ENCODE measurements at regions not wholly inside any gene's neighbourhood (a gene's known extent, or its start where the extent isn't known, plus 50 kb on each side); places are given as distances from the start of the nearest gene placed in this dataset.

DNA sequence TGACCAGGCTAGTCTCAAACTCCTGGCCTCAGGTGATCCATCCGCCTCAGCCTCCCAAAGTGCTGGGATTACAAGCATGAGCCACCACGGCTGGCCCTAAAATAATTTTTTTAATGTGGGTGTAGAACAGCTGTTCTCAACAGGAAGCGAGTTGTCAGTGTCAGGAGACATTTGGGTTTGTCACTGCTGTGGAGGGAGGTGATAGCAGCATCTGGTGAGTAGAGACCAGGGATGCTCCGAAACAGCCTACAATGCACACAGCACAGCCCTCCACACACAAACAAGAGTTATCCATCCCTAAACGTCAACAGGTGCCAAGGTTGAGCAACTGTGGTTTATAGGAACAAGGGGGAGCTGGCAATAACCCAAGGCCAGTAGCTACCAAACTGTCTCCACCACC lies 243.4 kb upstream of the STS start:
- no peak for DNase-seq

DNA sequence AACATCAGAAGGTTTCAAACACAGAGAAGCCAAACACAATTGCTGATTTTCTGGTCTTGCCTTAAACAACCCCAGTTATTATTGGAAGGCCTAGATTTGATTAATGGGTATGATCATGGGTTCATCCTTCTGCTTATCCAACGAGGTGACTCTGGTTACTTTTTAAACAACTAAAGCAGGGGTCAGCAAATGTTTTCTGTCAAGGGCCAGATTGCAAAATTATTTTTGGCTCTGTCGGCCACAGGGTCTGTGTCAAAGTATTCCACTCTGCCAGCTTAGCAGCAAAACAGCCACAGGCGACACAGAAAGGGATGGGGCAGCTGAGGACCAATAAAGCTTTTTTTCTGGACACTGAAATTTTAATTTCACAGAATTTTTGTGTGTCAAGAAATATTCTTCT lies 249.1 kb upstream of the STS start:
- no peak for DNase-seq

DNA sequence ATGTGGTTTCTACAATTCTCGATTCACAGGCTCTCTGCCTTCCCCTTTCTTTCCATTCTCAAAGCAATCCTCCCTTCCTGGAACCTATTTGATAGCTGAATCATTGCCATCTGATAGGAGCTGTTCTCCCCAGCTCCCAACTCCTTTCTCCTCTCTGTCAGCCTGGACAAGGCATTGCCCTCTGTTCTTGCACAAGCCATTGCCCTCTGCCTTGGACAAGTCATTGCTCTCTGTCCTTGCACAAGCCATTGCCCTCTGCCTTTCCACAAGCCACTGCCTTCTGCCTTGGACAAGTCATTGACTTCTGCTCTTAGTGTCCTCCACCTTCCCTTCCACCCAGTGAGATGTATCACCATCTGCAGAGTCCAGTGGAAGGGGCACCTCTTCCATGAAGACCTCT lies 256.1 kb upstream of the STS start:
- no peak for DNase-seq

DNA sequence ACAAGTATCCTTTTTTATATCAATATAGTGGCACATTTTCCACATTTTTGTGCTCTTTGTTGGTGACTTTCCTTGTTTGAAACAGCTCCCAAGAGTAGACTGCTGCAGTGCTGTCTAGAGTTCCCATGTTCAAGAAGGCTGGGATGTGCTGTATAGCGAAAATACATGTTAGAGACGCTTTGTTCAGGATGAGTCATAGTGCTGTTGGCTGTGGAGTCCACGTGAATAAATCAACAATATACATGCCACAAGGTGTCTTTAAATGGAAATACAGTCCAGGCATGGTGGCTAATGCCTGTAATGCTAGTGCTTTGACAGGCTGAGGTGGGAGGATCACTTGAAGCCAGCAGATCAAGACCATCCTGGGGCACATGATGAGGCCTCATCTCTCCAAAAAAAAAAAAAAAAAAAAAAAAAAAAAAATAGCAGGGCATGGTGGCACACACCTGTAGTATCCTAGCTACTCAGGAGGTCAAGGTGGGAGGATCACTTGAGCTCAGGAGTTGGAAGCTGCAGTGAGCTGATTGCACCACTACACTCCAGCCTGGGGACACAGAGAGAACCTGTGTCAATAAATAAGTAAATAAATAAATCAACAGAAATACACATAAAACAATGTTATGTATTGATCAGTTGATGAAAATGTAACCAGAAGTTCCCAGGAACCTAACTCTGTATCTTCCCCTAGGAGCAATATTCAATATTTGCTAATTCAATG lies 256.8 kb upstream of the STS start:
- no peak for DNase-seq

DNA sequence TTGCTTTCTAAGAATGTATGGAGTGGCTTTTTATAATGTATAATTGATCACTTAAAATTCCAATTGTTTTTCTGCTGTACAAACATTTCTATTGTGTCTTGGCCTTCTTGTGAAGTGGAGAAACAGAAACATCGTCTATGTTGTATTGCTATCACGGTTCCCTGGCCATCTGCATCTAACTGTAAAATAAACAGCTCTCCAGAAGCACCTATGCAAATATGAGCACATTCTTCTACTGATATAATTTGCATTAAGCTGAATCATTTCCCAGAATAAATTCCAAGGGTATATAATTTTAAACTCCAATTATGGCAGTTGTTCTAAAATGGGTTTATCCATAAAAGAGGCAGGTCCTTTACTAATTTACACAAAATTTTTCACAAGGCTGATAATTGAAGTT lies 261.6 kb upstream of the STS start:
- no peak for DNase-seq

DNA sequence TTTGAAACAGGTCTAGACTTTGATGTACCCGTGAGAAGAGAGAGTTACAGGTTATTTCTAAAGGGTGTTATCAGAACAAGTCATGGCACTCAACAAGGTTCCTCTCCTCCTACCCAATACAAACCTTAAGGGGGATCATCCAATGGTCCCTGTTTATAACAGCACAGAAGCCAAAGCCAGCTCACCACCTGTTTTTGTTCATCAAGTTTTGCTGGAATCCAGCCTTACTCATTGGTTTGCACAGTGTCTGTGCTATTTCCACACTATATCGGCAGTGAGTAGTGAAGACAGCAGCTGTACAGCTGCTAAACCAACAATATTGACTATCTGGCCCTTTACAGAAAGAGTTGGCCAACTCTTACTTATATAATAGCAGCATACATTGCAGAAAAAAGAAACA lies 262.1 kb upstream of the STS start:
- DNase-seq = no peak

DNA sequence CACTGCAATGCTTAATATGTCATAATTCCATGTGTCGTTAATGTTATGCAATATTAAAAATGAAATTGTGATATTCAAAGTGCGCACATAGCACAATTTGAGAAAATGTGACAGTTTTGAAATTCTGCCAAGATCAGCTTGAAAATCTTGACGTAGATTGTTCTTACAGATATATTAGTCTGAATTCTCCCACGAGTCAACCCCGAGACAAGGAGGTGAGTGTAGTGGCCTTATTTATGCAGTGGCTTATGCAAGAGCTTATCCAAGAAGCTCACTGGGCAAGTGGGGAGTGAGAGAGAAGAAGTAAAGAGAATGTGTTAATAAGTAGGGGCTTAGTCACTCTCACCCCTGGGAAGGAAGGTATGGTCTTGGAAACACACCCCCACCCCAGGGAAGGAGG lies 286.1 kb upstream of the STS start:
- no peak for DNase-seq

DNA sequence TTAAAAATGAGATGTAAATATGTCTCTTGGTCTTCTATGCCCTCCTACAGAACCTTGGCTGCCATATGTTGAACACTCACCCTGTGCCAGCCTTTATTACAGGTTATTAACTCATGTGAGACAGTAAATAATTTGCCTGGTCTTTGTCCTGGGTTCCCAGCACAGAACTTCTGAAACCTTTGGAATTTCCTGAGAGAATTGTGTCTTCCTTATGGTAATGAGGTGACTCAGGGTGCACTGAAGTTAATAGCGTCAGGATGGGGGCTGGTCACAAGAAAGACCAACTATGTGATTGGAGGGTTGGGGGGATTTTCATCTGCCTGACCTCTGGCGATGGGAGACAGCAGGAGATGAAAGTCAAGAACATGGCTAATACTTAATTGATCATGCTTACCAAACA lies 289.8 kb upstream of the STS start:
- no peak for DNase-seq

DNA sequence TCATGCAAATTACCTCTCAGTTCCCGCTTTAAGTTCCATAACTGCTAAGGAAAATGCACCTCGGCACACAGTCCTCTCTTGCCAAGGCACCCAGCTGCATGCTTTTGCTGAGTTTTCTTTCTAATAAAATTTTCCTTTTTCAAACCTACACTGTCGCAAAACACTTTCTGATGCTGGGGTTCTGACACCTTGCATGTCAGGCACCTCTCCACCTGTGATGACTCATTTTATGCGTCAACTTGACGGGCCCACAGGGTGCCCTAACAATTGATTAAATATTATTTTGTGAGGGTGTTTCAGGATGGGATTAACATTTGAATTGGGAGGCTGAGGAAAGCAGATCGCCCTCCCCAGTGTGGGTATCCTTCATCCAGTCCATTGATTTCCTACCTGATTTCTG lies 291.0 kb upstream of the STS start:
- DNase-seq = no peak

DNA sequence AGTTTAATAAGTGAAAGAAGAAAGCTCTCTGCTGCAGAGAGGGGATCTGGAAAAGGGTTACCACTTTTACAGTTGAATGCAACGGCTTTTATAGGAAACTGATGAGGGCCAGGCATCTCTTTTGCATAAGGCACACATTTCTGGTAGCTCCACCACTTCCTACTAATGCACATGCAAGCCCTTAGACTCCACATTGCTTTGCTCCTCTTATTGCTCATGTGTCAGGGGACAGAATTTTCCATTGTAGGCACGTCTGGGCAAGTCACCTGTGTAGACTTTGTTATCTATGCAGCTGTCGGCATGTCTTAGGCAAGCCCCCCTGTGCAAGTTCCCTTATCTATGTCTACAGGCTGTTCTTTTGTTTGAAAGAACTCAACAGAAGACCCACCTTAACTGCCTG lies 294.6 kb upstream of the STS start:
- DNase-seq = no peak

DNA sequence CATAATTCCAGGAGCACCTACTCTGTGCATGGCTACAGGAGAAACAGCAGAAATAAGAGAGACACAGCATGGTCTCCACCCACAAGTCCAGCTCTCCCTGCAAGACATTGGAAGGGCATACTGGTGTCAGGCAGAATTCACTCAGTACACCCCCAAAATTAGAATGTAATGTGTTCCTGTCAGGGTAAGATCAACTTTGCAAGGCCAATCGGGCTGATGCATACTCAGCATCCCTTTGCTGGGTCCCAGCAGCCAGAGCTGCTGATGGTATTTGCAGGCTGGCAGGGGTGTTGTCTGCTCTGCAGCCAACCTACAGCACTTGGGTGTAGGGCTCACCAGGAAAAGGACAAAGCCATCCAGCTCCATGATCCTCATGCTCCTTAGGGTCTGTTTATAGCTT lies 295.4 kb upstream of the STS start:
- no peak for DNase-seq

DNA sequence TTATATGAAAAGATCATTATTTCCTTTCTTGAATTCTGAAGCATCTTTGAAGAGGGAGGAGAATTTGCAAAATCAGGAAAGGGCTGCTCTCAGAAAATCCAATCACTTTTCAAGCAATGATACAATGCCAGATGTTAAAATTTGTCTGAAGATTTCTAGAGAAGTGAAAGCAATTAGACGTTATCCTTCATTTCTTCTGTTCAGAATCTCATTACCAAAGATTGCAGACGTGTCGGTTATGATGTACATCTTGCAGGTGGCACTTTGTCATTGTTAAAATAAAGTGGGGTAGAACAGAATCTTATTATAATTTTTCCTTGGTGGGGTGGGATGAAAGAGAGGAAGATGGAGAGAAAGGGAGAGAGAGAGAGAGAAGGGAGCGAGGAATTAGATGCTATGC lies 296.4 kb upstream of the STS start:
- DNase-seq = no peak

DNA sequence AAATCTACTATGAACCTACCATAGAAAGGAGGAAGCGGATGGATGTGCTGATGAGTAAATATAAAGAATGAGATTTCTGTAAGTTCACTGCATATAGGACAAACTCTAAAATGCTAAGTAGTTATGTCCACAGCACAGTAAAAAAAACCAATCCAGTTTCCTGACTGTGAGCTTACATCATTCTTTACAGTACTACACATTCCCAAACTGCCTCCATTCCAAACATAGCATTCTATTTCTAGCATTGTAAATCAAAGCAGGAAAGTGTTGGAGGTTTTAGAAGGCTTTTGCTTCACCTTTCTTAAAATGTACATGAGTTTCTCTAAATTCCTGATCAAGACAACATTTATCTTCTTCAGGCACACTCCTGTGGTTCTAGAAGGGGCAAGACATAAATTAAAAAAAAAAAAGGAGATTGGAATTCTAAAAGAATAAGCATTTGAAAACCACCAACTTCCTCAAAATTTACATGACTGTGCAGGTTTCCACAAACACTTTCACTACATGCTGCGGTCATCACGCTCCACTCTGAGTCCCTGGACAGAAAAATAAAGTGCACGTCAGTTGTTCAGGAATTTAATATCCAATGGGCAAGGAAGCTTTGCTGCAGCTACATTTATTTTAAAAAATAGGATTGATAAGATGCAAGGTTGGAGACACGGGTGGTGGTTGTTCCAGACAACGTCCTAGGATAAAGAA lies 297.6 kb upstream of the STS start:
- no peak for DNase-seq

DNA sequence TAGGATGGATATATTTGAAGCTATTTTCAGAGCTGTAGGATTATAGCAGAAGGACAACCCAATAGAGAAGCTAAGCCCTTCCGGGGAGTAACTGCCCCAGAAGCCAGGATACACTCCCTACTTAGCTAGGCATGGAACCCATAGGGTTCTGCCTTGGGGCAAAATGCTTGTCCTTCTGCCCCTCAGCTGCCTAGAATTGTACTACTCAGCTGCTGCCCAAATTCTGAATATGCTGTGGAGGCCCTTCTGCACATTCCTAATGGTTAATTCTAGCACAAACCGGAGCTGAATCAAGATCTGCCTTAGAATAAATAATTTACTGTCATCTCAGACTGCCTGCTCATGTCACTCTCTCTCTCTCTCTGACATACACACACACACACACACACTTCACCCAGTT lies 297.7 kb upstream of the VCX3A start:
- DNase-seq = no peak

DNA sequence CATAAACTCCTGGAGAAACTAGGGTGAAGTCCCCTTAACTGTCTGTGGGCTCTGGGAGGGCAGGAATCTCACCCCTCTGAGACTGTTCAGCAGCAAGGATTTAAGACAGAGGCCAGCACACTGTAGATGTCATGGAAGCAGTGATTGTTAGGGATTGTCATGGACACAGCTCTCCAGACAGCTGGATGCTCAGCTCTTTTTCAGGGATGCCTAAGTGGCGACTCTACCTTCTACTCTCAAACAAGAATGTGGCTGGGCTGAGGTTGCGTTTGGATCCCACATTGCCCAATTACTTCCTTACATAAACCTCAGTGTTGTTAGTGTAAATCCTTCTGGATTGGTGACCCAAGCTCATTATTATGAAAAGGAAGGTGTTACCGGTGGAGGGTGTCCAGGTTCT lies 291.9 kb upstream of the VCX3A start:
- DNase-seq = no peak

DNA sequence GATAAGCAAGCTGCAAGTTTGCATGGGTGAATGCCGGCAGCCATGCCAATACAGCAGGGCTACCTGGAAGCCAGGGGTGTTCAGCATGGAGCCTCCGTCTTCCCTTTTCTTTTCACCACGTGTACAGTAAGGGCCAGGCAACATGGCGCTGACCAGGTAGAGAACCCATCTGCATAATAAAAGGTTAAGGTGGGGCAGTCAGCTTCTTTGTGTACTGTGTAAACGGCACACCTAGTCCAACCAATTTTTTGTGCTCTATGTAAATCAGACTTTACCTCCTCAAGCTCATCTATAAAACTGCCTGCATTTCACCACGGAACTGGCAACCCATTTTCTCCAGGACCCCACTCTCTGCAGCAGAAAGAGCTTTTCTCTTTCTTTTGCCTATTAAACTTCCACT lies 286.8 kb upstream of the VCX3A start:
- DNase-seq = no peak

DNA sequence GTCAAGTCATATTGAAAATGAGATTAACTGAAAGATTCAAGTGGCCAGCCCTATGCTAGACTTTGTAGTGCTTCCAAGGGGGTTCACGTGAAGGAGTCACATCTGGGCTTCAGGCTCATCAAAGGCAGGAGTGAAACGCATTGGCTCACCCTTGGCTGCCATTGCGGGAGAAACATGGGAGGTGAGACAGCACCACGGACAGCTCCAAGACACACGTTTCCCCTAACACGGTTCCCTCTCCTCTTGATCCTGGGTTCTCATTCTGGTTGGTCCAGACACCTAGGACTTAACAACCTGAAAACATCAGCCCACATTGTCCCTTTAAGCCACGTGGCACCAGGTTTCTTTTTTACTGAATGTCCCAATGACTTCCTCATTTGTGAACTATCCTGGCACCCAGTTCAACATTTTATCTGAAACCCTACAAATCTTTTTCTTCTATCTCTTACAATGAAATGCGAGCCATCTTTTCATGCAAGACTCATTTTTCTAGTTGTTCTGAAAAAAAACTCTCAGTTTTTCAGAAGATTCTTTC lies 279.0 kb upstream of the VCX3A start:
- DNase-seq = no peak

DNA sequence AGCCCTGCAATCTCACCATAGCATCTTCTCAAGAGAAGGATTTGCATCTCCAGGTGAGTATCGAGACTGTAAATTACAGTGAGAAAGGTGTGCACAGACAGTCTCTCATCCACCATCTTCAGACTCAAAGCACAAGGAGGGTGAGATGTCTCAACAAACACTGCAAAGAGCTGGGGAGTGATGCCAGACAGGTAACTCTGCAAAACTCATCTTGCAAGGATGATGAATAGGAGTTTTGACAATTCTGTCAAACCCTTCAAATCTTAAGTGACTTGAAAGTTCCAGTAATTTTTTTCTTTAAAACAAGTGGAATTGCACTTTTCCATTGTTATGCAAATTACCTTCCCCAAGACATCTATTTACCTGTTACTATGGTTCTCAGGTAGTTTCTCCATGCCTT lies 277.2 kb upstream of the VCX3A start:
- DNase-seq = no peak

DNA sequence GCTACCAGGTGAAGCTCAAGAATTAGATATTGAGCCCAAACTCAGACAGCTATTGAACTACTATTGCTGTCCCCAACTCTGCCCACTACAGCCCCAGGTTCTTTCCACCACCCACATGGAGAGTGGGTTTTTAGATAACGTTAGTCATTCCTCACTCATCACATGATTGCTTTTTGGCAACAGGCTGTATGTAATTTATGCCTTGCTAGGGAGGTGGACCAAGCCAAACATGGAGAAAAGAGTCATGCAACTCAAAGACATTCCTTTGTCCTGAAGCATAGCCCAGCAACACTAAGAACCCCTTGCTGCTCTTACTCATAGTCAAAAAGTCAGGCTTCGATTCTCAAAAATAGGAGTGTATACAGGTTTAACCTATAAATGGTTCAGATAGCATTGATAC lies 275.9 kb upstream of the VCX3A start:
- no peak for DNase-seq

DNA sequence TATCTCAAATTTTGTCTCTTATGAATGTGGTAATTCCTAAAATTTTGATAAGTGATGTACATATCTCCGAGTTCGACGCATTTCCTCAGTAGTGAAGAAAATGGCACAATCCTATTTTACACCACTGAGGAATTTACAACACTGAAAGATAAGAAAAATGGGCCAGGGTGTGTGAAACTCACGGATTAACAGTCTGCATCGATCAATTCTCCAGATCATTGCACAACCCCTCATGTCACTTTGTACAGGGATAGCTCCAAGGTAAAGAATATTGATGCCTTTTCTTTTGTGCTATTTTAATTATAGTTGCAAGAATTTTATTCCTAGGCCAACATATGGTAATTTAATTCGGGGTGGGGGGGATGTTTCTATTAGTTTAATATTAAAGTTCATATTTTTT lies 268.7 kb upstream of the VCX3A start:
- DNase-seq = no peak

DNA sequence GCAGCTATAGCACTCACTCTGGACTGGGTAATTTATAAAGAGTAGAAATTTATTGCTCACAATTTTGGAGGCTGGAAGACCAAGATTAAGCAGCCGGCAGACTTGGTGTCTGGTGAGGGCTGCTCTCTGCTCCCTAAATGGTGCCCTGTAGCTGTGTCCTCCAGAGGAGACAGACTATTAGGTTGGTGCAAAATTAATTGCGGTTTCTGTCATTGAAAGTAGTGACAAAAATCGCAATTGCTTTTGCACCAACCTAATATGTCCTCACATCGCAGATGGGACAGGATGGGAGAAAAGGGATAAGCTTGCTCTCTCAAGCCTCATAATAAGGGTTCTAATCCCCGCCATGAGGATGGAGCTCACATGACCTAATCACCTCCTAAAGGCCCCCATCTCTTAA lies 258.1 kb upstream of the VCX3A start:
- DNase-seq = no peak

DNA sequence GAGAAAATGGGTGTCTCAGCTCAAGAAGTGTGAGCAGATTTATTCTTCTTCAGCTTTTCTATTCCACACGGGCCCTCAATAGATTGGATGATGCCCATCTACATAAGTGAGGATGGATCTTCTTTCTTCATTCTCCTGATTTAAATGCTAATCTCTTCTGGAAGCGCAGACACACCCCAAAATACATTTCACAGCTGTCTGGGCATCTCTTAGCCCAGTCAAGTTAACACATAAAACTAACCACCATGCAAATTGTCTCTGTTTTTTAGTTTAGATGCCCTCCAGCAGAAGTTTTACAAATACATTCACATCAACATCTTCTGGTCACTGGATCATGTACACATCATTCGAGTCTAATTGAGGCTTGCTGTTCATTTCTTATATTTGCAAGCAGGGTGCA lies 249.0 kb upstream of the VCX3A start:
- no peak for DNase-seq

DNA sequence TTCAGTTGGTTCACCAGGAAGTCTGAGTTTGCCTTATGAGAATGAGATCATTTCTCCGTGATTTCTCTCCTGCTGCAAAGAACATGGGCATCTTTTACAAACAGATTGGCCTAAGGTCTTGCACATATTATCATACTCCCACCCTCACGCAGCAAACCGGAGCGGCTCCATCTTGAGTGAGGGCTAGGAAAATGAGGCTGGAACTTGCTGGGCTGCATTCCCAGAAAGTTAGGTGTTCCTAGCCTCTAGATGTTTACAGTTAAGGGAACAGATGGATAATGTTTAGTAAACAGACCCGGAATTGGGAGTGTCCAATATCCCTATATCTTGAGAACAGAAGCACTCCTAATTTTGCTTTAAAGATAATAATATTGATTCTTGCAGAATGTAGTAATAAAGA lies 247.9 kb upstream of the VCX3A start:
- DNase-seq = no peak

DNA sequence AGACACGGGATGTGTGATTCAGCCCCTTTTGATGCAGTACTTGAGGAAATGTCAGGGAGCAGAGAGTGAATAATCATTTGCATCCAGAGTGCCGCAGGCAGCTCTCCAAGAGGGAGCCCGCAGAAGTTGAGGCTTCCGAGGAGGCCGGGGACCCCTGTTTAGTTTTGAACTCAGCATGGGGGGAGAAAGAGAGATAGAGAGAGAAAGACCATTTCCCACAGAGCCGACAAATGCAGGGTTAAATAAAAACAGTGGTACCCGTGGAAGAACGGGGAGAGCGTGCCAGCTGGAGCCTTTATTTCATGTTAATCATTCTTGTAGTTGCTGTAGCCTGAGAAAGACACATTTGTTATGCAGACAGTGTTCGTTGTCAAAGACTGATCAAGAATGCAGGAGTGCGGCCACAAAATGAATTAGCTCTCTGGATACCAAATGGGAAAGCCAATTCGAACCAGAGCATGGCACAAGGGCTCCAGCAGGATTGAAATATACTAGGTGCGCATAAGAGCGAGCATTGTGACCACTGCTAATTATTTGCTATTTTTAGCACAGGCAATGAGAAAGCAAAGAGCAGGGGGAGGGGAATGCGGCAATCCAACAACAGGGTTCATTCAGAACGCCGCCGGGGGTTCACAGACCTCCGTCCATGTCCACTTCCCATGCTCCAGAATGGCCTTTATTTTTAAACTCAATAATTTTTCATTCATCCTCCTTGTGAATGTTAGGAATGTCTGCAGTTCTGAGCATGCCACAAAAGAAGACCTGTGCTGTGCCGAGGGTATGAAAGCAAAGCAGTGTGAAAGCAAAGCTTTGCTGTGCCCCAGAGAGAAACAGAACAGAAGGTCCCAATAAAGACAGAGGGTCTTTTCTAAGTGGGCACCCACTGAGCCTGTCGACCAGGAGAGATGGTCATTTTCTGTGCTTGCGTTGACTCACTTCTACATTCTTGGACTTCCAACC lies 243.9 kb upstream of the VCX3A start:
- DNase-seq = no peak

Data from NCI-H1417 treated with DMSO at 0.1 percent for 48 hours (cell line).